Loucy (cell line): ENCODE measurements at regions not wholly inside any gene's neighbourhood (a gene's known extent, or its start where the extent isn't known, plus 50 kb on each side); places are given as distances from the start of the nearest gene placed in this dataset.

ENCODE experiments used
- H2AFZ ChIP-seq: fragments of 200-600 bp; sonication (generic); 2 replicates; pipeline ENCODE4 v1.6.0; 2016; ENCODE audit warnings: antibody characterized with exemption, mild to moderate bottlenecking, low read length, moderate library complexity
- H3F3A ChIP-seq: fragments of 200-600 bp; 2 replicates; pipeline ENCODE4 v1.6.0; 2016; ENCODE audit warnings: antibody characterized with exemption, low read depth, mild to moderate bottlenecking
- H3K27me3 ChIP-seq: fragments of 200-600 bp; sonication (generic); 2 replicates; pipeline ENCODE4 v1.6.1; 2014; ENCODE audit warnings: low read length, mild to moderate bottlenecking; ENCODE audit not compliant: insufficient read depth, poor library complexity, severe bottlenecking
- H3K36me3 ChIP-seq: fragments of 200-600 bp; sonication (generic); 2 replicates; pipeline ENCODE4 v1.6.1; 2016; ENCODE audit warnings: low read length; ENCODE audit not compliant: insufficient read depth
- H3K4me1 ChIP-seq: fragments of 200-600 bp; sonication (generic); 2 replicates; pipeline ENCODE4 v1.5.1; 2014; ENCODE audit warnings: low read length, mild to moderate bottlenecking; ENCODE audit not compliant: insufficient read depth, poor library complexity, severe bottlenecking
- H3K4me2 ChIP-seq: fragments of 200-600 bp; sonication (generic); 2 replicates; pipeline ENCODE4 v1.6.0; 2014; ENCODE audit warnings: antibody characterized with exemption, low read length, low read depth, mild to moderate bottlenecking; ENCODE audit not compliant: poor library complexity, severe bottlenecking
- H3K4me3 ChIP-seq: fragments of 200-600 bp; sonication (generic); 2 replicates; pipeline ENCODE4 v1.5.1; 2014; ENCODE audit warnings: low read length, mild to moderate bottlenecking, mixed read lengths; ENCODE audit not compliant: poor library complexity, severe bottlenecking
- H3K79me2 ChIP-seq: fragments of 200-600 bp; sonication (generic); 2 replicates; pipeline ENCODE4 v1.6.1; 2014; ENCODE audit warnings: low read length; ENCODE audit not compliant: insufficient read depth
- H3K9ac ChIP-seq: fragments of 200-600 bp; sonication (generic); 2 replicates; pipeline ENCODE4 v1.6.0; 2014; ENCODE audit warnings: mild to moderate bottlenecking, low read depth, low read length, moderate library complexity; ENCODE audit not compliant: poor library complexity, severe bottlenecking
- H3K9me2 ChIP-seq: fragments of 200-600 bp; sonication (generic); replicated peaks from 2 replicates; pipeline ENCODE4 v1.6.1; 2016; ENCODE audit warnings: low read depth, low read length, mixed read lengths
- H3K9me3 ChIP-seq: fragments of 200-600 bp; sonication (generic); 2 replicates; pipeline ENCODE4 v1.6.1; 2014; ENCODE audit warnings: mild to moderate bottlenecking, antibody characterized with exemption, low read length, low read depth; ENCODE audit not compliant: insufficient read depth
- H4K20me1 ChIP-seq: fragments of 200-600 bp; sonication (generic); 2 replicates; pipeline ENCODE4 v1.6.0; 2014; ENCODE audit warnings: antibody characterized with exemption, low read length, mild to moderate bottlenecking; ENCODE audit not compliant: insufficient read depth, poor library complexity, severe bottlenecking
- EZH2phosphoT487 ChIP-seq: fragments of 200-600 bp; IDR thresholded peaks from 2 replicates; pipeline ENCODE4 v1.6.1; 2018; ENCODE audit warnings: antibody characterized with exemption, mild to moderate bottlenecking, moderate library complexity, borderline replicate concordance
- TF ChIP-seq, protein P1 (sequence below): fragments of 200-600 bp; sonication (generic); conservative IDR thresholded peaks from 2 replicates; pipeline ENCODE4 v1.5.1; 2014; ENCODE audit warnings: mild to moderate bottlenecking, antibody characterized with exemption, low read length

DNA sequence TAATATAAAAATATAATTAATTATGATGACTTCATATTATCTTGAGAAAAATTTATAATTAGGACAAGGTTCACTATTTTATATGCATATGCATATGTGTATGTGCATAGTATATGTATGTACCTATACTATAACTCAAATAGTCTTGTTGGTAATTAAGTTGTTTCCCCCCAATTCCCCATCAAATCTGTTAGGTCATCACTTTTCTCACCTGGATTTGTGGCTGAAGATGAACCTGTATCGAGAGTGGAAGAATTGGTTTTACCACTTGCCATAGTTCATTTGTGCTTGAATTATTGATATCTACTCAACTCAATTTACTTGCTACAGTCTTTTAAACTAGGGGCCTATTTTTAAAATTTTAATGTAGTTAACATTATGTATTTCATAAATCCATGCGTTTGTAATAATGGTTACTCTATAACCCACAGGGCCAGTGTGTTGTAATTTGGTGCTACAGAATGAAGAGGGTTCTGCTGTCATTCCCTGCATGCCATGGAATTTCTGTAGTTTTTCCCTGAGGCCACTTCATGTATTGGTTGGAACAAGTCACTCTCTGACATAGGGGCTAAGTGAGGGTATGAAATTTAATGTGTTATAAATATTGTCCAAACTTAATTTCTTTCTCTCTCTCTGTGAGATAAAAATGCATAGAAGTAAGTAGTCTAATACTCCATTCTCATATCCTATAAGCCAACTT lies 74.9 kb downstream of the TAF11L14 start:
- Histone ChIP-seq H3K36me3 (no peaks in the 10 kb centered on the region), H3K9ac (no peak overlapping the region), H3K4me3 (no peak overlapping the region), H2AFZ (no peak overlapping the region), H3K27me3 (no peaks in the 10 kb centered on the region), H3F3A (no peaks in the 10 kb centered on the region), H3K4me1 (no peaks in the 10 kb centered on the region), H3K9me2 (no peaks in the 10 kb centered on the region), H4K20me1 (no peaks in the 10 kb centered on the region), H3K4me2 (no peak overlapping the region), H3K9me3 (no peaks in the 10 kb centered on the region), H3K79me2 (no peaks in the 10 kb centered on the region)
- TF ChIP-seq, protein P1, sequence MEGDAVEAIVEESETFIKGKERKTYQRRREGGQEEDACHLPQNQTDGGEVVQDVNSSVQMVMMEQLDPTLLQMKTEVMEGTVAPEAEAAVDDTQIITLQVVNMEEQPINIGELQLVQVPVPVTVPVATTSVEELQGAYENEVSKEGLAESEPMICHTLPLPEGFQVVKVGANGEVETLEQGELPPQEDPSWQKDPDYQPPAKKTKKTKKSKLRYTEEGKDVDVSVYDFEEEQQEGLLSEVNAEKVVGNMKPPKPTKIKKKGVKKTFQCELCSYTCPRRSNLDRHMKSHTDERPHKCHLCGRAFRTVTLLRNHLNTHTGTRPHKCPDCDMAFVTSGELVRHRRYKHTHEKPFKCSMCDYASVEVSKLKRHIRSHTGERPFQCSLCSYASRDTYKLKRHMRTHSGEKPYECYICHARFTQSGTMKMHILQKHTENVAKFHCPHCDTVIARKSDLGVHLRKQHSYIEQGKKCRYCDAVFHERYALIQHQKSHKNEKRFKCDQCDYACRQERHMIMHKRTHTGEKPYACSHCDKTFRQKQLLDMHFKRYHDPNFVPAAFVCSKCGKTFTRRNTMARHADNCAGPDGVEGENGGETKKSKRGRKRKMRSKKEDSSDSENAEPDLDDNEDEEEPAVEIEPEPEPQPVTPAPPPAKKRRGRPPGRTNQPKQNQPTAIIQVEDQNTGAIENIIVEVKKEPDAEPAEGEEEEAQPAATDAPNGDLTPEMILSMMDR, result no peak
- no peak for TF ChIP-seq EZH2phosphoT487

DNA sequence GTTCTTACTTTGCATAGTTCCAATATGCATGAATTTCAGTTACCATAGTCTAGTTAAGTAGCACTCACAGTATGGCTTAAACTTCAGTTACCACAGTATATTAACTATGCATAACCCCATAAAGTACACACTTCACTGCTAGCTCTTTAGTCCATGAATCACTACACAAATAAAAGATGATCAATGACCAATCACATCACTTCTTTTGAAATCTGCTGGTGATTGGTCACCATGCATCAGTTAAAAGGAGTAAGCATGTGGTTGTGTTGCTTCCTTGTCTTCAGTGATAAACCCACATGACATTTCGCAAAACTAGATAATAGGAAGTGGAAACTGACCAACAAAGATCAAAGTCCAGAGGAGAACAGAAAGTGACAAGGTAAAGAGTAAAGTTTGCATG lies 79.0 kb downstream of the TAF11L14 start:
- Histone ChIP-seq H3F3A (no peaks in the 10 kb centered on the region), H3K27me3 (no peaks in the 10 kb centered on the region), H3K9me2 (no peaks in the 10 kb centered on the region), H3K79me2 (no peaks in the 10 kb centered on the region), H3K9me3 (no peaks in the 10 kb centered on the region), H3K9ac (no peak overlapping the region), H3K4me2 (no peak overlapping the region), H2AFZ (no peak overlapping the region), H3K36me3 (no peaks in the 10 kb centered on the region), H4K20me1 (no peaks in the 10 kb centered on the region), H3K4me1 (no peaks in the 10 kb centered on the region), H3K4me3 (no peak overlapping the region)
- TF ChIP-seq, protein P1, result no peak
- TF ChIP-seq EZH2phosphoT487, result no peak

DNA sequence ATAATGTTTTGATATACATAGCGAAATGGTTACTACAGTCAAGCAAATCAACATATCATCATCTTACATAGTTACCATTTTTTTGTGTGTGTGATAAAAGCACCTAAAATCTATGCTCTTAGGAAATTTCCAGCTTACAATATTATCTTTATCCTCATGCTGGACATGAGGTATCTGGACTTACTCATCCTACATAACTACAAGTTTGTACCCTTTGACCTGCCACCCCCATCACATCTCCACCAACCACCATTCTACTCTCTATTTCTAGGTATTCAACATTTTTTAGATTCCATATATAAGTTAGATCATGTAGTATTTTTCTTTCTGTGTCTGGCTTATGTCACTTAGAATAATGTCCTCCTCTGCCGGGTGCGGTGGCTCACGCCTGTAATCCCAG lies 79.9 kb downstream of the TAF11L14 start:
- no peak overlapping the region for H3K9ac ChIP-seq
- no peaks in the 10 kb centered on the region for H3K36me3 ChIP-seq
- no peaks in the 10 kb centered on the region for H4K20me1 ChIP-seq
- TF ChIP-seq, protein P1, result no peak
- TF ChIP-seq EZH2phosphoT487, result no peak
- no peaks in the 10 kb centered on the region for H3K27me3 ChIP-seq
- no peaks in the 10 kb centered on the region for H3K9me3 ChIP-seq
- H3K9me2 ChIP-seq, result no peaks in the 10 kb centered on the region
- H3F3A ChIP-seq, result no peaks in the 10 kb centered on the region
- H3K79me2 ChIP-seq, result no peaks in the 10 kb centered on the region
- H3K4me3 ChIP-seq, result no peak overlapping the region
- H2AFZ ChIP-seq, result no peak overlapping the region
- H3K4me1 ChIP-seq, result no peaks in the 10 kb centered on the region
- no peak overlapping the region for H3K4me2 ChIP-seq
